DMS114 treated with DMSO at 0.1 percent for 48 hours (cell line): ENCODE measurements at regions not wholly inside any gene's neighbourhood (a gene's known extent, or its start where the extent isn't known, plus 50 kb on each side); places are given as distances from the start of the nearest gene placed in this dataset.
"Not testable (repeated sequence)": the region's sequence is repeated elsewhere in the genome, so short reads cannot be mapped to it uniquely, and the experiment has no call there.

Experiments
- DNase-seq: peaks from one replicate; lab custom pipeline; 2025; ENCODE audit not compliant: unreplicated experiment; lab: John Stamatoyannopoulos, UW

- DNase-seq = not testable (repeated sequence)
These were observed 240.9 kb upstream of the SFSWAP start for GRCh38 chr12:131469945-131470344.

- no peak for DNase-seq
These were observed 239.5 kb upstream of the SFSWAP start for GRCh38 chr12:131471271-131471905.

GRCh38 chr12:131471946-131472732 is 238.8 kb upstream of the SFSWAP start:
- no peak for DNase-seq

GRCh38 chr12:131473261-131473660 is 237.6 kb upstream of the SFSWAP start:
- no peak for DNase-seq

DNA sequence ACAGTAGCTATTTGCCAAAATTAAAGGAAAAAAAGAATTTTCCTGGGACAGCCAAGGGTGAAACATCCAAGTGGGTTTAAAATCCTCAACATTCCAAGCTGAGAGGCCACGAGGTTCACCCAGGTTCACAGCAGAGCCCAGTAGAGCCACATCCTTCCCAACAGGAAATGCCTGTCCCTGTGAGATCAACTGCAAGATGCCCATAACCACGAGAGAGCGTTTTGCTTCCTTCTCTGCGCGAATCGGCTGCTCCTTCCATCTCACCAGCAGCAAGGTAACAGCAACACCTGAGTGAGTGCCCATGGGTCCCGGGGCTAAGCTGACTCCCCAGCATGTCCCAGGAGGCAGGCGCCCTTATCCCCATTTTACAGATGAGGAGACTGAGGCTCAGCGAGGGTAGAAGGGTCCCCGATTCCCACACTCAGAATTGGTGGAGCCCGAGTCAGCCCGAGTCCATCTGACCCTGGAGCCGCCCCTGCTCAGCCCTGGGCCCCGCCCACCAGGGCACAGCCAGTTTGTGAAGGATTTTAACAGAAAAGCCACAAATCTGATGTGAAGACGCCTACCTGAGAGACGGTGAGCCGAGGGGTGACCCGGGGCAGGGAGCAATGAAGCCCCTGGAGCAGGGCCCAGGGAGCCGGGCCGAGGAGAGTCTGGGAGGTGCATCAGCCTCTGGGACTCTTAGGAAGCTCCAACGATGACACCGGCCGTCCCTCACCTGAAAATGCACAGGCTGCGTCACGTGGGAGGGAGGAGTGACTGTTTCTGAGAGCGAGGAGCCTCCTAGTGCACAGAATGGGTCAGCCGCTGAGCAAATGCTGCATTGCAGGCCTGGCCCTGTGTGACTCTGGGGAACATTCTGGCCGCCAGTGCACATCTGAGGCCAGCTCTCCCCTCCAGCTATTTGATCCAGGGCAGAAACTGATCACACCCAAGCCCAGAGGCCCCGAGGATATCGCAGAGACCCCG is 236.9 kb upstream of the SFSWAP start:
- no peak for DNase-seq

DNA sequence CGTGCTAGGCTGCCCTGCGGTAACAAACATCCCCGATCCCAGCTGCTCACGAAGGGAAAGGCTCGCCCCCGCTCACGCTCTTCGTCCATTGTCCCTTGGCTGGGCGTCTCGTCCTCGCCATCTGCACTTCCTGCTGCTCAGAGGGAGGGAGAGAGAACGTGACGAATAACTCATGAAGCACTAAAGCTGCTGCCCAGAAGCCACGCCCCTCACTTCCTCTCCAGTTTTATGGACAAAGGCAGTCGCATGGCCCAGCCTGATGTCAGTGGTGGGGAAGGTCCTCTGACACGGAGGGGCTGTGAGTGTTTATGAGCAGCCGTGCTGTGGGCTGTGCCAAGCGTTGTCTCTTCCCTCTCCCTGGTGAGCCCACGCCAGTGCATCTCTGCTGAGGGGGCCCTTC is 235.9 kb upstream of the SFSWAP start:
- not testable (repeated sequence) for DNase-seq

DNA sequence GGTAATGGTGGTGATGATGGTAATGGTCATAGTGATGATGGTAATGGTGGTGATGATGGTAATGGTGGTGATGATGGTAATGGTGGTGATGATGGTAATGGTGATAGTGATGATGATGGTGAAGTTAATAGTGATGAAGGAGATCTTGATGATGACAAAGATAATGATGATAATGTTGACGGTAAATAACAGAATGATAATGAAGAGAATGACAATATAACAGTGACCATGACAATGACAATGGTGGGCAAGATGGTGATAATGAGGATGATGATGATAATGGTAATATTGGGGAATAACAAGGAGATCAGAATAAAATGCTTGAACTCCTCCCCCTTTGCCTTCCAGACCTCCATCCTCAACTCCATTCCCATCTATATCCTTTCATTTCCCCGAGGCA is 233.3 kb upstream of the SFSWAP start:
- DNase-seq = no peak

GRCh38 chr12:131478468-131478867 is 232.4 kb upstream of the SFSWAP start:
- no peak for DNase-seq

DNA sequence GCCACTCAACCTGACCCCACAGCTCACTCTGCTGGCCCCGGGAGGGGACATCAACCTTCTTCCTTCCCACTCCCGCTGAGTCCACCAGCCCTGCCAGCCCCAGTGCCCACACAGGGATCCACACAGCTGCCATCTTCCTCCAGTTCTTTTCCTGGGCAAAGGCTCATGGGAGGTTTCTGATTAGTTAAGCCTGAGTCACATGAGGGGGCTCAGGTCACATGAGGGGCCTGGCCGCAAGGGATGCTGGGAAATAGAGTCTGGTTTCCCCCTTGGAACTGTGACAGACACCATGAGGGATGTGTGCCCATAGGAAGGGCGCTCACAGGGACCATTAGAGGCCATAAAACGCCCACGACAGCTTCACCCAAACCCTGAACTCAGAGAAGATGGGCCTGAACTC is 228.7 kb upstream of the SFSWAP start:
- no peak for DNase-seq

DNA sequence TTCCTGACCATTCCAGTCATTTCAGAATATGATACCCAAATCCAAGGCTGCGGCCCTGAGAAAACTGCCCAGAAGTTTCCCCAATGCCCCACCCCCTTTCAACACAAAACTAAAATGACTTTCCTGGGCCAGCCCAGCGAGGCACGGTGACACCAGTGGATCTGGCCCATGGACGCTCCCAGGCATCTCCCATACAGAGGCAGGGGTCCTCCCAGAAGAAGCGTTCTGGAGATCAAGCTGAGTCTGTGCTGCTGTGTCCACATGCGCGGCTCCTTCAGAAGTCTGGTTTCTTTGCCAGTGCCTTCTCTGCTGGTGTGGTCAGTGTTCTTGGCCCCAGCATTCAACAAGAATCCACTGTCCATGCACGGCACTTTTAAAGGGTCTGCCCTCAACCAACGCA is 228.2 kb upstream of the SFSWAP start:
- no peak for DNase-seq

DNA sequence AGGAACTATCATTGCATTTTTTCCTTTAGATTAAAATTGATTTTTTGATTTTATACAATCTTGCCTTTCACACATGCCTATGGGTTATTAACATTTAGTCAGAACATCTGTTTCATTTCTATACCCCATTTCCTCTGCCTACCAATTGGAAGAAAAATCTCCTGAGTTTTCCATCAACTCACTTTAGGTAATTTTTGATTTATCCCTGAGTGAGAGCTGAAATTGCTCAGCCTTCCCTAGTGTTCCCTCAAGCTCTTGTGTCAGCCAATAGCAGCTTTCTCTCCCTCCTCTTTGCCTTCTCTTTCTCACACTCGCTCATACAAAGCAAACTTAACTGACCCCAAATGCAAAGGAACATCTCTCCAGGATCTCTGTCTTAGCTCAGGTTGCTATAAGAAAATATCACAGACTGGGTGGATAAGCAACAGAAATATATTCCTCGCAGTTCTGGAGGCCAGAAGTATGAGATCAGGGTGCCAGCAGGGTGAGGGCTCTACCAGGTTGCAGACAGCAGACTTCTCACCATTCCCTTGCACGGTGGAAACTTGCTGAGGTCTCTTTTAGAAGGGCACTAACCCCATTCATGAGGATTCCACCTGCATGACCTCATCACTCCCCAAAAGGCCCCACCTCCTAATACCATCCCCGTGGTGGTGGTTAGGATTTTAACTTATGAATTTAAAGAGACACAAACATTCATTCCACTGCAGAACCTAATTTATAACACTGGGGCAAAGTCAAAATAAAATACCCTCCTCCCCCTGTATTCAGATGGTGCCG is 224.2 kb upstream of the SFSWAP start:
- DNase-seq = no peak

- DNase-seq = no peak
These were observed 223.3 kb upstream of the SFSWAP start for GRCh38 chr12:131487388-131488124.

DNA sequence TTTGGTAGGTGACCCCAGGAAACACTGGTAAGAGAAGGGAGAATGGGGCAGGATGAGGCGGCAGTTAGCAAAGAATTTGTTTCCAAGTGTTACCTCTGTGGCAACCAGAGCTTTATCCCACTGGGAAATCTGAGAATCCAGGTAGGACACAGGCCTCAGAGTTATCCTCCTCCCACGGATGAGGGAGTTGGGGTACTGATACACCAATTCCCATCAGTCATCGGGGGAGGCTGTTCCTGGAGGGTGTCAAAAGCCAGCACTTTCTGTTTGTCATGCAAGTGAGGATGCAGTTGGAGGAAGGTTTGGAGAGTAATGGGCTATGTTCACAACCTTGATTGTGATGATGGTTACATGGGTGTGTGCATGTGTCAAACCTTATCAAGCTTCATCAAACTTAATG is 221.2 kb upstream of the SFSWAP start:
- no peak for DNase-seq

GRCh38 chr12:131491155-131491554 is 219.7 kb upstream of the SFSWAP start:
- DNase-seq = no peak

DNA sequence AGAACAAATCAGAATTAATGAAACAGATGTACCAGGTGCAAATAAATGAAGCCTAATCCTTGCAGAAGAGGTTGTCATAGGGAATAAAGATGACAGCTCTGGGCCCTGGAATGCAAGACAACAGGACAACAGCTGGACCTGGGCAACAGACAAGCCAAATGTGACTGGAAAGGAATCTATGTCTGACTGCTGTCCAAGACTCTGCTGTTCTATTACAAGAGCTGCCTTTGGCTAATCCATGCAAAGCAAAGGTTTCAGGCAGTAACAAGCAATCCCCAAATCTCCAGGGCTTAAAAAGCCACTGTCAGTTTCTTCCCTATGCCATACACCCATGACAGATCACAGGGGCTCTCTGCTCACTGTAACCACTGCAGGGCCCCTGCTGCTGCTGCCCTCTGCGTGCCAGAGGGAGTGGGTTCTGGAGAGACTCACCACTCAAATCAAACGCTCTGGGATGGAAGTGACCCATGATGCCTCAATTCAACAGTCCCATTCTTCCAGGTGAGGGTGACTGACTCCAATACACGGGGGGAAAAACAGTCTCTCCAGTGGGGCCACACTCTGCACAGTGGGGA is 218.9 kb upstream of the SFSWAP start:
- DNase-seq = no peak

DNA sequence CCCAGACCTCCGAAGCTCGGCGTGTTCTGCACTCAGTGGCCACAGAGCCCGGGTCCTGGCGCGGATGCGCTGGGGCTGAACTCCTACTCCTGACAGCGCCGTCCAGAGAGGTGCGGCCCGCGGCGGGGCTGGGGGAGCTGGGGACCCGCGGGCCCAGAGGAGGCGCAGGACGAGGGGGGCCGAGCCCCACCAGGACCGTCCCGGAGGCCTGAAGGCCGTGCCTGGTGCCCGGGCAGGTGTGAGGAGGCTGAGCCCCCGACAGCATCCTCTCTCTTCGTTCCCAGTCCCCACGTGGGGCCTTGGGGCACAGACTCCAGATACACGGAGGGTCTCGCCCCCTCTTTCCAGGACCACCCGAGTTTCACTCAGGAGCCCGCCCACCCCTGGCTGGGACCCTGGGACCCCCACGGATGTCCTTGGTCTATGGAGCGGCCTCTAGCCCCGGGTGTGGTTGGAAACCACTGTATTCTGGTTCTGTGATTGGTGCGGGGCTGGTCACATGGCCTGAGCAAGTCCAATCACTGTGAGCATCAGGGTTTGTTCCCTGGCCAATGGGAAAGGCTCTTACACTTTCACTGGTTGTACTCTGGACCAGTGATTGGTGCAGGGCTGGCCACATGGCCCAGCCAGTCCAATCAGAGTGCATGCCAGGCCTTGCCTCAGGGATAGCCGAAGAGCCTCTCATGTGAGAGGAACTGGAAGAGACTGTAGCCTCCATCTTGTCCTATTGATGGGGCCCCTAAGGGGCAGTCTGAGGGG is 217.6 kb upstream of the SFSWAP start:
- DNase-seq = no peak

- no peak for DNase-seq
These were observed 216.7 kb upstream of the SFSWAP start for GRCh38 chr12:131494216-131494615.

- no peak for DNase-seq
These were observed 216.0 kb upstream of the SFSWAP start for GRCh38 chr12:131494741-131495524.
